ENCODE measurements at regions not wholly inside any gene's neighbourhood (a gene's known extent, or its start where the extent isn't known, plus 50 kb on each side); places are given as distances from the start of the nearest gene placed in this dataset.

- POLR2A ChIA-PET = no interaction called here
- CTCF ChIA-PET = no interaction called here
- intact Hi-C loops (cut with micrococcal nuclease; ENCODE audit: unreplicated experiment) = no loop called here
- DNase-seq (ENCODE audit: low read depth, low spot score) (no peak), ATAC-seq (no peak)
- no peak overlapping the region for H3K27ac ChIP-seq (ENCODE audit: low read length)
- H3K4me3 ChIP-seq (ENCODE audit: low read depth in 2 of 2, low read length in 2 of 2) = no peak overlapping the region
- peaks cover 6% of the 10 kb centered on the region; the same call in 1 of the 2 replicates for H3K27me3 ChIP-seq (ENCODE audit: control insufficient read depth, insufficient read depth, low read length)
- H3K4me1 ChIP-seq (ENCODE audit: control insufficient read depth, insufficient read depth, low read length) = no peaks in the 10 kb centered on the region
- no peaks in the 10 kb centered on the region for H3K9me3 ChIP-seq (ENCODE audit: control insufficient read depth, insufficient read depth, low read depth, low read length)
- no TSS peak for BruUV-seq (replicated peaks)
- no peaks in the 10 kb centered on the region for H3K36me3 ChIP-seq (ENCODE audit: control insufficient read depth, insufficient read depth, low read length)
- TF ChIP-seq TCF7L2 (IDR thresholded peaks at IDR 0.05; ENCODE audit: low read depth, low read length) (no peak), SIN3A (IDR thresholded peaks at IDR 0.05; ENCODE audit: borderline replicate concordance, insufficient read depth, low read depth, low read length) (no peak), POLR2AphosphoS5 (IDR thresholded peaks at IDR 0.05; ENCODE audit: low read depth, low read length) (no peak)
- TF ChIP-seq, protein P1, sequence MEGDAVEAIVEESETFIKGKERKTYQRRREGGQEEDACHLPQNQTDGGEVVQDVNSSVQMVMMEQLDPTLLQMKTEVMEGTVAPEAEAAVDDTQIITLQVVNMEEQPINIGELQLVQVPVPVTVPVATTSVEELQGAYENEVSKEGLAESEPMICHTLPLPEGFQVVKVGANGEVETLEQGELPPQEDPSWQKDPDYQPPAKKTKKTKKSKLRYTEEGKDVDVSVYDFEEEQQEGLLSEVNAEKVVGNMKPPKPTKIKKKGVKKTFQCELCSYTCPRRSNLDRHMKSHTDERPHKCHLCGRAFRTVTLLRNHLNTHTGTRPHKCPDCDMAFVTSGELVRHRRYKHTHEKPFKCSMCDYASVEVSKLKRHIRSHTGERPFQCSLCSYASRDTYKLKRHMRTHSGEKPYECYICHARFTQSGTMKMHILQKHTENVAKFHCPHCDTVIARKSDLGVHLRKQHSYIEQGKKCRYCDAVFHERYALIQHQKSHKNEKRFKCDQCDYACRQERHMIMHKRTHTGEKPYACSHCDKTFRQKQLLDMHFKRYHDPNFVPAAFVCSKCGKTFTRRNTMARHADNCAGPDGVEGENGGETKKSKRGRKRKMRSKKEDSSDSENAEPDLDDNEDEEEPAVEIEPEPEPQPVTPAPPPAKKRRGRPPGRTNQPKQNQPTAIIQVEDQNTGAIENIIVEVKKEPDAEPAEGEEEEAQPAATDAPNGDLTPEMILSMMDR (IDR thresholded peaks at IDR 0.05) = no peak
- TF ChIP-seq, protein P2, sequence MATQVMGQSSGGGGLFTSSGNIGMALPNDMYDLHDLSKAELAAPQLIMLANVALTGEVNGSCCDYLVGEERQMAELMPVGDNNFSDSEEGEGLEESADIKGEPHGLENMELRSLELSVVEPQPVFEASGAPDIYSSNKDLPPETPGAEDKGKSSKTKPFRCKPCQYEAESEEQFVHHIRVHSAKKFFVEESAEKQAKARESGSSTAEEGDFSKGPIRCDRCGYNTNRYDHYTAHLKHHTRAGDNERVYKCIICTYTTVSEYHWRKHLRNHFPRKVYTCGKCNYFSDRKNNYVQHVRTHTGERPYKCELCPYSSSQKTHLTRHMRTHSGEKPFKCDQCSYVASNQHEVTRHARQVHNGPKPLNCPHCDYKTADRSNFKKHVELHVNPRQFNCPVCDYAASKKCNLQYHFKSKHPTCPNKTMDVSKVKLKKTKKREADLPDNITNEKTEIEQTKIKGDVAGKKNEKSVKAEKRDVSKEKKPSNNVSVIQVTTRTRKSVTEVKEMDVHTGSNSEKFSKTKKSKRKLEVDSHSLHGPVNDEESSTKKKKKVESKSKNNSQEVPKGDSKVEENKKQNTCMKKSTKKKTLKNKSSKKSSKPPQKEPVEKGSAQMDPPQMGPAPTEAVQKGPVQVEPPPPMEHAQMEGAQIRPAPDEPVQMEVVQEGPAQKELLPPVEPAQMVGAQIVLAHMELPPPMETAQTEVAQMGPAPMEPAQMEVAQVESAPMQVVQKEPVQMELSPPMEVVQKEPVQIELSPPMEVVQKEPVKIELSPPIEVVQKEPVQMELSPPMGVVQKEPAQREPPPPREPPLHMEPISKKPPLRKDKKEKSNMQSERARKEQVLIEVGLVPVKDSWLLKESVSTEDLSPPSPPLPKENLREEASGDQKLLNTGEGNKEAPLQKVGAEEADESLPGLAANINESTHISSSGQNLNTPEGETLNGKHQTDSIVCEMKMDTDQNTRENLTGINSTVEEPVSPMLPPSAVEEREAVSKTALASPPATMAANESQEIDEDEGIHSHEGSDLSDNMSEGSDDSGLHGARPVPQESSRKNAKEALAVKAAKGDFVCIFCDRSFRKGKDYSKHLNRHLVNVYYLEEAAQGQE (IDR thresholded peaks at IDR 0.05; ENCODE audit: insufficient read depth in 1 of 2, low read depth in 2 of 2, low read length in 1 of 2) = no peak
- in situ Hi-C loops (cut with HindIII; ENCODE audit: low pct_unique_long_range_greater_than_20kb, low sequenced_read_pairs) = no loop called here
Observed at GRCh38 chr3:124442463-124442862, 287.8 kb upstream of the UMPS start.

- BruUV-seq (replicated peaks) = no TSS peak
- H3K27me3 ChIP-seq (ENCODE audit: control insufficient read depth, insufficient read depth, low read length) = peaks cover 14% of the 10 kb centered on the region; the same call in 1 of the 2 replicates
- no peaks in the 10 kb centered on the region for H3K9me3 ChIP-seq (ENCODE audit: control insufficient read depth, insufficient read depth, low read depth, low read length)
- TF ChIP-seq, protein P1 (IDR thresholded peaks at IDR 0.05) = no peak
- TF ChIP-seq TCF7L2 (IDR thresholded peaks at IDR 0.05; ENCODE audit: low read depth, low read length) = no peak
- no peak for TF ChIP-seq POLR2AphosphoS5 (IDR thresholded peaks at IDR 0.05; ENCODE audit: low read depth, low read length)
- TF ChIP-seq, protein P2 (IDR thresholded peaks at IDR 0.05; ENCODE audit: insufficient read depth in 1 of 2, low read depth in 2 of 2, low read length in 1 of 2) = no peak
- DNase-seq (ENCODE audit: low read depth, low spot score) (no peak), ATAC-seq (no peak)
- H3K36me3 ChIP-seq (ENCODE audit: control insufficient read depth, insufficient read depth, low read length) = no peaks in the 10 kb centered on the region
- CTCF ChIA-PET = no interaction called here
- POLR2A ChIA-PET = no interaction called here
- in situ Hi-C loops (cut with HindIII; ENCODE audit: low pct_unique_long_range_greater_than_20kb, low sequenced_read_pairs) = no loop called here
- no peak overlapping the region for H3K27ac ChIP-seq (ENCODE audit: low read length)
- no peaks in the 10 kb centered on the region for H3K4me1 ChIP-seq (ENCODE audit: control insufficient read depth, insufficient read depth, low read length)
- H3K4me3 ChIP-seq (ENCODE audit: low read depth in 2 of 2, low read length in 2 of 2) = no peak overlapping the region
- intact Hi-C loops (cut with micrococcal nuclease; ENCODE audit: unreplicated experiment) = no loop called here
Observed at GRCh38 chr3:124443446-124443845, 286.8 kb upstream of the UMPS start.
